H1 (cell line): ENCODE measurements at regions not wholly inside any gene's neighbourhood (a gene's known extent, or its start where the extent isn't known, plus 50 kb on each side); places are given as distances from the start of the nearest gene placed in this dataset.

ENCODE experiments used
- CTCF ChIA-PET: fragments of 300-600 bp; sonication (Branson Sonifier 250); formaldehyde crosslinking; loops from one replicate; lab custom pipeline; 2021; ENCODE audit not compliant: partially characterized antibody; lab: Charles Lee
- POLR2A ChIA-PET: fragments of 300-600 bp; sonication (Branson Sonifier 250); formaldehyde crosslinking; loops from one replicate; lab custom pipeline; 2021; ENCODE audit warnings: inconsistent platforms; ENCODE audit not compliant: partially characterized antibody; lab: Charles Lee
- DNase-seq, 2 experiments: peaks; one replicate each; pipeline versions ENCODE4 v3.0.0 to v3.0.0-alpha.2; 2010 to 2022; ENCODE audit warnings: low spot score in 2 of 2, low read depth in 1 of 2, mixed read lengths in 1 of 2
- FAIRE-seq: peaks from 2 replicates; lab custom pipeline; 2011; peaks lifted over from hg19 to GRCh38; lab: Jason Lieb, UNC
- H2AFZ ChIP-seq: 2 replicates; pipeline ENCODE4 v1.8.1; 2012; ENCODE audit warnings: low read length, inconsistent platforms
- H2AK5ac ChIP-seq: 2 replicates; pipeline ENCODE4 v1.6.1; 2013; ENCODE audit warnings: low read depth, low read length
- H2BK120ac ChIP-seq: replicated peaks from 2 replicates; pipeline ENCODE3; 2013; ENCODE audit warnings: low read depth, low read length, inconsistent platforms
- H2BK12ac ChIP-seq: 2 replicates; pipeline ENCODE4 v1.6.1; 2013; ENCODE audit warnings: low read depth, low read length
- H2BK15ac ChIP-seq: 2 replicates; pipeline ENCODE4 v1.6.1; 2013; ENCODE audit warnings: low read length
- H2BK20ac ChIP-seq: 2 replicates; pipeline ENCODE4 v1.6.1; 2013; ENCODE audit warnings: low read length
- H2BK5ac ChIP-seq: 2 replicates; pipeline ENCODE4 v1.6.1; 2013; ENCODE audit warnings: low read depth, low read length
- H3K14ac ChIP-seq: 2 replicates; pipeline ENCODE4 v1.6.1; 2013; ENCODE audit warnings: inconsistent platforms; ENCODE audit not compliant: insufficient read length
- H3K18ac ChIP-seq: 2 replicates; pipeline ENCODE4 v1.6.1; 2013; ENCODE audit warnings: low read length; ENCODE audit errors: extremely low read depth
- H3K23ac ChIP-seq: 2 replicates; pipeline ENCODE4 v1.6.1; 2013; ENCODE audit warnings: inconsistent platforms; ENCODE audit not compliant: insufficient read length
- H3K23me2 ChIP-seq: 2 replicates; pipeline ENCODE4 v1.6.1; 2013; ENCODE audit warnings: low read depth, low read length
- H3K27ac ChIP-seq: 2 replicates; pipeline ENCODE4 v1.6.1; 2011; ENCODE audit warnings: low read depth, low read length, inconsistent platforms
- H3K27me3 ChIP-seq, 4 experiments: replicated peaks in 1 of 4; 1 replicate in 1 of 4; 2 replicates in 3 of 4; pipeline versions ENCODE4 v1.6.1 to v1.8.1; 2011 to 2013; ENCODE audit warnings: low read length in 3 of 4, mild to moderate bottlenecking in 3 of 4, inconsistent platforms in 2 of 4, mixed read lengths in 2 of 4, moderate library complexity in 1 of 4; ENCODE audit not compliant: control insufficient read depth in 3 of 4, insufficient read depth in 3 of 4; ENCODE audit errors: extremely low read depth in 1 of 4
- H3K36me3 ChIP-seq, 4 experiments: 2 replicates each; pipeline versions ENCODE4 v1.6.1 to v1.8.1; 2011 to 2013; ENCODE audit warnings: mild to moderate bottlenecking in 4 of 4, low read length in 3 of 4, moderate library complexity in 2 of 4, control low read depth in 1 of 4, inconsistent platforms in 1 of 4; ENCODE audit not compliant: insufficient read depth in 4 of 4, control insufficient read depth in 2 of 4
- H3K4ac ChIP-seq: replicated peaks from 2 replicates; pipeline ENCODE3; 2013; ENCODE audit warnings: low read length, low read depth, mixed read lengths, inconsistent platforms; ENCODE audit not compliant: insufficient read length
- H3K4me1 ChIP-seq, 4 experiments: replicated peaks in 1 of 4; 1 replicate in 1 of 4; 2 replicates in 3 of 4; pipeline versions ENCODE4 v1.6.1 to v1.8.1; 2011 to 2013; ENCODE audit warnings: low read length in 3 of 4, inconsistent platforms in 2 of 4, mixed read lengths in 1 of 4; ENCODE audit not compliant: insufficient read depth in 4 of 4, control insufficient read depth in 3 of 4
- H3K4me2 ChIP-seq, 2 experiments: 2 replicates each; pipeline versions ENCODE4 v1.6.1 to v1.8.1; 2011 to 2013; ENCODE audit warnings: low read depth in 2 of 2, low read length in 2 of 2, control low read depth in 1 of 2, inconsistent platforms in 1 of 2, mild to moderate bottlenecking in 1 of 2; ENCODE audit not compliant: insufficient read depth in 1 of 2
- H3K4me3 ChIP-seq, 4 experiments: fragments of 200-600, 300-600 bp in 1 of 4; sonication (generic), shearing (Covaris generic), sonication (Bioruptor Twin) in 1 of 4; 2 replicates each; pipeline versions ENCODE4 v1.5.1 to v1.8.1; 2011 to 2016; ENCODE audit warnings: low read length in 4 of 4, low read depth in 3 of 4, control low read depth in 2 of 4, inconsistent platforms in 2 of 4, mild to moderate bottlenecking in 2 of 4, mixed read lengths in 1 of 4, moderate library complexity in 1 of 4; ENCODE audit not compliant: insufficient read depth in 2 of 4; ENCODE audit errors: extremely low read depth in 1 of 4
- H3K56ac ChIP-seq: replicated peaks from 2 replicates; pipeline ENCODE3; 2013; ENCODE audit warnings: low read depth, mild to moderate bottlenecking, mixed read lengths, low read length, inconsistent platforms; ENCODE audit not compliant: insufficient read length
- H3K79me1 ChIP-seq: 2 replicates; pipeline ENCODE4 v1.6.1; 2013; ENCODE audit warnings: low read depth, low read length, control low read depth
- H3K79me2 ChIP-seq, 2 experiments: 2 replicates each; pipeline versions ENCODE4 v1.6.1 to v1.8.1; 2012 to 2013; ENCODE audit warnings: low read length in 2 of 2, mild to moderate bottlenecking in 2 of 2, inconsistent platforms in 1 of 2; ENCODE audit not compliant: insufficient read depth in 2 of 2, control insufficient read depth in 1 of 2
- H3K9ac ChIP-seq, 4 experiments: replicated peaks in 1 of 4; 1 replicate in 1 of 4; 2 replicates in 3 of 4; pipeline versions ENCODE4 v1.6.1 to v1.8.1; 2011 to 2013; ENCODE audit warnings: low read depth in 3 of 4, low read length in 3 of 4, control low read depth in 2 of 4, mild to moderate bottlenecking in 2 of 4, moderate library complexity in 2 of 4, inconsistent platforms in 1 of 4; ENCODE audit errors: extremely low read depth in 1 of 4
- H3K9me3 ChIP-seq, 2 experiments: 2 replicates each; pipeline versions ENCODE4 v1.6.1 to v1.8.1; 2012 to 2013; ENCODE audit warnings: mild to moderate bottlenecking in 2 of 2, moderate library complexity in 2 of 2, control low read depth in 1 of 2, inconsistent platforms in 1 of 2, low read depth in 1 of 2, low read length in 1 of 2, mixed read lengths in 1 of 2; ENCODE audit not compliant: insufficient read depth in 2 of 2
- H4K20me1 ChIP-seq, 2 experiments: replicated peaks in 1 of 2; 2 replicates each; pipeline versions ENCODE3 to v1.8.1; 2011 to 2013; ENCODE audit warnings: inconsistent platforms in 2 of 2, low read length in 2 of 2, mild to moderate bottlenecking in 1 of 2; ENCODE audit not compliant: insufficient read depth in 2 of 2, control insufficient read depth in 1 of 2
- H4K5ac ChIP-seq: 2 replicates; pipeline ENCODE4 v1.6.1; 2013; ENCODE audit warnings: low read length, low read depth, mixed read lengths, inconsistent platforms; ENCODE audit not compliant: insufficient read length
- H4K8ac ChIP-seq: 2 replicates; pipeline ENCODE4 v1.8.0; 2013; ENCODE audit warnings: mild to moderate bottlenecking, moderate library complexity, low read length, inconsistent platforms; ENCODE audit not compliant: insufficient read depth; ENCODE audit errors: extremely low read depth
- H4K91ac ChIP-seq: replicated peaks from 2 replicates; pipeline ENCODE3; 2013; ENCODE audit warnings: low read length, mixed read lengths, inconsistent platforms; ENCODE audit not compliant: insufficient read length
- ATF2 ChIP-seq: IDR thresholded peaks from 2 replicates; pipeline ENCODE4 v1.6.1; 2012; ENCODE audit warnings: low read length, inconsistent platforms
- CBX8 ChIP-seq: fragments of 300-800, 300-1000 bp; sonication (generic); IDR thresholded peaks from 2 replicates; pipeline ENCODE4 v1.7.1; 2016; ENCODE audit warnings: low read depth, low read length, borderline replicate concordance
- CTCF ChIP-seq, 3 experiments: IDR thresholded peaks; 1 replicate in 2 of 3; 2 replicates in 1 of 3; pipeline versions ENCODE4 v1.5.1 to v1.6.1; 2011; ENCODE audit warnings: low read length in 3 of 3, mild to moderate bottlenecking in 3 of 3, inconsistent platforms in 2 of 3, low read depth in 1 of 3, moderate library complexity in 1 of 3; ENCODE audit not compliant: insufficient read depth in 1 of 3; ENCODE audit errors: control extremely low read depth in 1 of 3
- PHF8 ChIP-seq: fragments of 200-600 bp; sonication (generic); conservative IDR thresholded peaks from 2 replicates; pipeline ENCODE4 v1.7.1; 2012; ENCODE audit warnings: low read depth, mild to moderate bottlenecking, inconsistent platforms, low read length, moderate library complexity
- WGBS, 2 experiments: shearing (Covaris generic) in 1 of 2; methylation state at CpG; one replicate each; pipeline versions ENCODE4 v1.1.6 to v1.1.7; 2013 to 2015; ENCODE audit warnings: low lambda C conversion rate in 2 of 2, mixed read lengths in 2 of 2, inconsistent platforms in 1 of 2, low coverage in 1 of 2, missing lambda C conversion rate in 1 of 2; ENCODE audit not compliant: insufficient replicate concordance in 2 of 2, insufficient coverage in 1 of 2, insufficient read length in 1 of 2; ENCODE audit errors: extremely low coverage in 1 of 2, missing lambda C conversion rate in 1 of 2; 5-methylcytosine and 5-hydroxymethylcytosine counted together

GRCh38 chr6:15129887-15130286 is 116.0 kb upstream of the JARID2 start:
- Histone ChIP-seq H3K9ac (no peak overlapping the region), H4K5ac (no peak overlapping the region), H4K8ac (no peak overlapping the region), H2AFZ (no peak overlapping the region), H2BK15ac (0 out of 2 replicates have a peak overlapping the region, but pooled peaks have one; percentile 48), H3K4me1 (peaks cover 0 to 3% (median 1%) of the 10 kb centered on the region in 4 experiments; a peak in 2 of 7 replicates), H3K4ac (no peak overlapping the region), H3K23ac (no peak overlapping the region), H2BK20ac (no peak overlapping the region), H2BK12ac (0 out of 2 replicates have a peak overlapping the region, but pooled peaks have one; percentile 13), H3K23me2 (no peaks in the 10 kb centered on the region; the same call in 1 of the 2 replicates), H4K20me1 (no peaks in the 10 kb centered on the region), H3K79me1 (no peaks in the 10 kb centered on the region), H3K4me2 (no peak overlapping the region), H4K91ac (no peak overlapping the region), H2BK5ac (no peak overlapping the region), H3K27ac (no peak overlapping the region), H3K27me3 (no peaks in the 10 kb centered on the region; a peak in 2 of 7 replicates), H3K9me3 (no peaks in the 10 kb centered on the region), H3K56ac (no peak overlapping the region), H3K79me2 (no peaks in the 10 kb centered on the region), H3K4me3 (no peak overlapping the region), H3K18ac (peak overlapping the region; percentile 20; the same call in 1 of the 2 replicates), H3K36me3 (no peaks in the 10 kb centered on the region), H2BK120ac (no peak overlapping the region), H2AK5ac (no peak overlapping the region), H3K14ac (no peak overlapping the region)
- no peak for DNase-seq
- ChIA-PET CTCF (interaction anchor here (0.6 kb wide), 2 partner anchors 18 to 101 kb away, joined by 3 read pairs; no protein-coding TSS in a partner anchor), POLR2A (interaction anchor here (1.2 kb wide), 1 partner anchor 36 kb away, joined by 3 read pairs; no protein-coding TSS in a partner anchor)
- 85% methylated on average over 4 of the region's 4 CpGs; no CpG with 5 or more reads in 1 of the 2 experiments for WGBS, 2 experiments
- peak in 1 of 3 experiments; percentile 9; a peak in 1 of 4 replicates for TF ChIP-seq CTCF (IDR thresholded peaks at IDR 0.05; ENCODE audit: control extremely low read depth in 1 of 3, insufficient read depth in 1 of 3, low read depth in 1 of 3, low read length in 3 of 3)
- TF ChIP-seq PHF8 = no peak
- no peak for TF ChIP-seq CBX8
- TF ChIP-seq ATF2 = no peak
- no peak for FAIRE-seq
